Activated CD4-positive, alpha-beta memory T cell treated with anti-CD3 and anti-CD28 coated beads, Interleukin-2, amount 10 ng/mL, durations not matched to agents 7 days and 5 days (primary cell): ENCODE measurements at regions not wholly inside any gene's neighbourhood (a gene's known extent, or its start where the extent isn't known, plus 50 kb on each side); places are given as distances from the start of the nearest gene placed in this dataset.
"Not testable (repeated sequence)": the region's sequence is repeated elsewhere in the genome, so short reads cannot be mapped to it uniquely, and the experiment has no call there.

Experiments used
- CTCF ChIA-PET: fragments of 350-600 bp; sonication (Branson Sonifier 250); formaldehyde crosslinking; loops from one replicate; lab custom pipeline; 2021; ENCODE audit warnings: antibody characterized with exemption, inconsistent platforms; lab: Charles Lee
- POLR2A ChIA-PET: fragments of 350-600 bp; sonication (Branson Sonifier 250); formaldehyde crosslinking; loops from one replicate; lab custom pipeline; 2021; ENCODE audit warnings: antibody characterized with exemption; lab: Charles Lee
- DNase-seq: peaks from one replicate; pipeline ENCODE4 v3.0.0-alpha.2; 2020
- H3K27ac Mint-ChIP-seq: one replicate; pipeline ENCODE4 v1.8.0; 2021; ENCODE audit warnings: mild to moderate bottlenecking, mixed read lengths
- H3K27me3 Mint-ChIP-seq: one replicate; pipeline ENCODE4 v1.8.0; 2021; ENCODE audit warnings: mixed read lengths
- H3K36me3 Mint-ChIP-seq: one replicate; pipeline ENCODE4 v1.8.0; 2021; ENCODE audit warnings: low read depth, mixed read lengths
- H3K4me1 Mint-ChIP-seq: one replicate; pipeline ENCODE4 v1.8.0; 2021; ENCODE audit warnings: mixed read lengths
- H3K4me3 Mint-ChIP-seq: one replicate; pipeline ENCODE4 v1.8.0; 2021; ENCODE audit warnings: mild to moderate bottlenecking, mixed read lengths
- H3K9me3 Mint-ChIP-seq: one replicate; pipeline ENCODE4 v1.8.0; 2021; ENCODE audit warnings: mixed read lengths

DNA sequence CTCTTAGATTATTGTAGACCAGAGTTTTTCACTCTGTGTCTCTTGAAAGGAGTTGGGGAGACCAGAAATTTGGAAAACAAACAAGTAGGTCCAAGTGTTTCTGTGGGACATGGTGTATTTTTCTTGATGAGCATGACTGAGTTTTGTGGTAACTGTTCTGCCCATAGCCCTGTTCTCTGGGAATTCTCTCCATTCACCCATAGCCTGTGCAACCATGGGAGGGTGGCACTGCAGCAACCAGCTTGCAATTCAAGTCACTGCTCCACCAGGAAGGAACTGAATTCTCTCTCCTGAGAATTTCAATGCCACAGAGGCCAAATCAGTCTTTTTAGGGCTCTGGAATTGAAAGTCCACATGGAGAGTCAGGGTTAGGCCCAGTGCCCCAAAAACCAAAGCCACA is 475.3 kb upstream of the TRPC7 start:
- Mint-ChIP-seq H3K9me3 (no peaks in the 10 kb centered on the region), H3K4me3 (no peak overlapping the region), H3K27me3 (no peaks in the 10 kb centered on the region), H3K27ac (no peak overlapping the region), H3K36me3 (no peaks in the 10 kb centered on the region), H3K4me1 (no peaks in the 10 kb centered on the region)
- no peak for DNase-seq
- ChIA-PET CTCF (no interaction called here), POLR2A (no interaction called here)

GRCh38 chr5:136836093-136836492 is 470.7 kb upstream of the TRPC7 start:
- no peak overlapping the region for H3K27ac Mint-ChIP-seq
- POLR2A ChIA-PET = no interaction called here
- no peaks in the 10 kb centered on the region for H3K36me3 Mint-ChIP-seq
- CTCF ChIA-PET = no interaction called here
- no peaks in the 10 kb centered on the region for H3K27me3 Mint-ChIP-seq
- no peaks in the 10 kb centered on the region for H3K9me3 Mint-ChIP-seq
- no peaks in the 10 kb centered on the region for H3K4me1 Mint-ChIP-seq
- DNase-seq = no peak
- H3K4me3 Mint-ChIP-seq = no peak overlapping the region

- no peak for DNase-seq
- Mint-ChIP-seq H3K9me3 (no peaks in the 10 kb centered on the region), H3K4me3 (no peak overlapping the region), H3K36me3 (no peaks in the 10 kb centered on the region), H3K4me1 (no peaks in the 10 kb centered on the region), H3K27me3 (no peaks in the 10 kb centered on the region), H3K27ac (no peak overlapping the region)
- POLR2A ChIA-PET = no interaction called here
- CTCF ChIA-PET = no interaction called here
Measured at GRCh38 chr5:136820848-136821247, 455.5 kb upstream of the TRPC7 start.

GRCh38 chr5:136819526-136820302 is 454.4 kb upstream of the TRPC7 start:
- CTCF ChIA-PET = no interaction called here
- Mint-ChIP-seq H3K27ac (no peak overlapping the region), H3K4me1 (no peaks in the 10 kb centered on the region), H3K4me3 (no peak overlapping the region), H3K36me3 (no peaks in the 10 kb centered on the region), H3K9me3 (peaks cover 2% of the 10 kb centered on the region), H3K27me3 (no peaks in the 10 kb centered on the region)
- DNase-seq = no peak
- POLR2A ChIA-PET = no interaction called here

DNA sequence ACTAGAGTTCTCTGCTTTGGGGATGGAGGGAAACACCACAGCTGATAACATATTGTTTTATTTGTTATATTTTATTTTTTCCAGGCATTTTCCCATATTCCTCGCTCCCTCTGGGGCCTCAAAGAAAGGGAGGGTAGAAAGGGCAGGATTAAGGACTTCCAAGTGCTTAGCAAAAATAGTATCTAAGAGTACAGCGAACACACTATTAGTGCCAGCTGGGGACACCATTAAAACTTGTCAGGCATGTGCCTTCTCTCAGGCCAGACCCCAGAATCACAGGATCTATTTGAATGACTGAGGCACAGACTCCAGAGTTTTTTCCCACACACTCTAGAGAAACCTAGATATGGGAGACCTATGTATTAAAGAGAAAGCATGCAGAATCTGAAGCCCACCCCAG is 451.0 kb upstream of the TRPC7 start:
- H3K27ac Mint-ChIP-seq = no peak overlapping the region
- H3K4me1 Mint-ChIP-seq = no peaks in the 10 kb centered on the region

GRCh38 chr5:136814619-136815378 is 449.5 kb upstream of the TRPC7 start:
- Mint-ChIP-seq H3K4me3 (no peak overlapping the region), H3K27ac (no peak overlapping the region), H3K36me3 (no peaks in the 10 kb centered on the region), H3K4me1 (no peaks in the 10 kb centered on the region), H3K9me3 (peaks cover 2% of the 10 kb centered on the region), H3K27me3 (no peaks in the 10 kb centered on the region)
- DNase-seq = no peak
- ChIA-PET POLR2A (interaction anchor here (0.6 kb wide), 1 partner anchor 16 kb away, joined by 3 read pairs; no protein-coding TSS in a partner anchor), CTCF (no interaction called here)

More for the DNA sequence above, 451.0 kb upstream of the TRPC7 start:
- ChIA-PET CTCF (no interaction called here), POLR2A (no interaction called here)
- peaks cover 2% of the 10 kb centered on the region for H3K9me3 Mint-ChIP-seq
- H3K27me3 Mint-ChIP-seq = no peaks in the 10 kb centered on the region
- no peak for DNase-seq
- no peak overlapping the region for H3K4me3 Mint-ChIP-seq
- H3K36me3 Mint-ChIP-seq = no peaks in the 10 kb centered on the region

DNA sequence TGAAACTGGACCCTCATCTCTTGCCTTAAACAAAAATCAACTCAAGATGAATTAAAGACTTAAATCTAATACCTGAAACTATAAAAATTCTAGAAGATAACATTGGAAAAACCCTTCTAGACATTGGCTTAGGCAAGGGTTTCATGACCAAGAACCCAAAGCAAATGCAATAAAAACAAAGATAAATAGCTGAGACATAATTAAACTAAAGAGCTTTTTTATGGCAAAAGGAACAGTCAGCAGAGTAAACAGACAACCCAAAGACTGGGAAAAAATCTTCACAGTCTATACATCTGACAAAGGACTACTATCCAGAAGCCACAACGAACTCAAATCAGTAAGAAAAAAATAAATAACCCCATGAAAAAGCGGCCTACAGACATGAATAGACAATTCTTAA is 446.9 kb upstream of the TRPC7 start:
- CTCF ChIA-PET, POLR2A ChIA-PET, H3K4me3 Mint-ChIP-seq, H3K4me1 Mint-ChIP-seq, H3K27ac Mint-ChIP-seq, H3K27me3 Mint-ChIP-seq, H3K9me3 Mint-ChIP-seq, DNase-seq, H3K36me3 Mint-ChIP-seq: not testable (repeated sequence)

DNA sequence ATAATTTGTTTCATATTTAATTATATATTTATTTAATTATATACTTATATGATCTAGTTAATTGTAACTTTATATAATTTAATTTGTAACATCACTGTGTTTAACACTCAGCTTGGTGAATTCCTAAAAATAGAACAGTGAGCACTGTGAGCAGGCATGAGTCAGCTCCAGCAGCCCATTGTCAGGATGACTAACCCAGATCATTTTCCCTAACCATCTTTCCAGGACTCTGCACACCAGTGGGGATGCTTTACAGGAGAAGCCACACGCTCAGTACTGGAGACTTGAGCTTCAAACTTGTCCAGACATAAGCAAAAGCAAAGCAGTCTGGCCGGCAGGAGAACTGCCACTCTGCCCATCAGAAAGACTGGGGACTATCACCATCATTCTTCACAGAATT is 446.2 kb upstream of the TRPC7 start:
- POLR2A ChIA-PET = no interaction called here
- H3K36me3 Mint-ChIP-seq = no peaks in the 10 kb centered on the region
- H3K4me3 Mint-ChIP-seq = no peak overlapping the region
- no peaks in the 10 kb centered on the region for H3K4me1 Mint-ChIP-seq
- CTCF ChIA-PET = no interaction called here
- H3K27me3 Mint-ChIP-seq = no peaks in the 10 kb centered on the region
- H3K9me3 Mint-ChIP-seq = peaks cover 2% of the 10 kb centered on the region
- no peak overlapping the region for H3K27ac Mint-ChIP-seq
- no peak for DNase-seq

DNA sequence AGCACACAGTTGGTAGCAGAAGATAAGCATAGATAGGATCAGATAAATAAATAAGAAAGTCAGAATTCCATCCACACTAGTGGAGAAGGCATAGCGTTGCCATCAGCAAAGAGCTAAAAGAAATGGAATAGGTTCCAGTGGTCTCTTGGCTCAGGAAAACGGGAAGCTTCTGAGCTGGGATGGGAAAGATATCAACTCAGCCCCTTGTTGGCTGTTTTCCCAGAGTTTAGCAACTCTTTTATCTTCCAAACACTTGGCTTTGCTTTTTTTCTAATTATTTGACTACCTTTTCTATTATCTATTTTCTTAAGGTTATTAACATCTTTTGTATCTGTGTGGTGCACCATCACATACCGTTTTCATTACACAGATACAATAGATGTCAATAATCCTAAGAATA is 445.7 kb upstream of the TRPC7 start:
- no peak for DNase-seq
- H3K9me3 Mint-ChIP-seq = peaks cover 2% of the 10 kb centered on the region
- no peak overlapping the region for H3K4me3 Mint-ChIP-seq
- H3K36me3 Mint-ChIP-seq = no peaks in the 10 kb centered on the region
- ChIA-PET POLR2A (no interaction called here), CTCF (no interaction called here)
- H3K27me3 Mint-ChIP-seq = no peaks in the 10 kb centered on the region
- no peaks in the 10 kb centered on the region for H3K4me1 Mint-ChIP-seq
- no peak overlapping the region for H3K27ac Mint-ChIP-seq

DNA sequence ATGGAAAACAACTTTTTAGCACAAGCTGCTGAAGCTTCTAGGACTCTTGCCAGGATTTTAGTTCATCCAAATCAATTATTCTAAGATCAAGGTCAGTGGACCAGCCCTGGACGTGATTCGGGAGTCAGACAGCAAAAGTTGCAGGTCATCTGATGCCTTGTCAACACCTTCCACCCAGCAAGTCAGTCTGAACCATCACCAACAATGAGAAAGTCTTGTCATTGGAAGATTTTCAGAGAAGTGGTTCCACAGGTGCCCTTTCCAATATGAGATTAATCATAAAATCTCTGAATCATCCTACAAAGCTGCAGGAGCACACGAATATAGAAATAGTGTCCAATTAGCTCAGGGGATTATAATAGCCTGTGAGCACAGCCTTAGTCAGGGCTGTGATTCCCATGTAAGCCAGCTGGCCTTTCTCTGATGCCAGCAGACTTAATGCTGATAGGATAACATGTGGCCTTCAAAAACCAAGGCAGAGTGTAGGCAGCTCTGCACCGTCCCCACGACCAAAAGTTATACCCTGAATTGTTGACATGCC is 445.0 kb upstream of the TRPC7 start:
- H3K36me3 Mint-ChIP-seq = no peaks in the 10 kb centered on the region
- H3K27ac Mint-ChIP-seq = no peak overlapping the region
- DNase-seq = no peak
- H3K9me3 Mint-ChIP-seq = peaks cover 2% of the 10 kb centered on the region
- POLR2A ChIA-PET = no interaction called here
- no peaks in the 10 kb centered on the region for H3K27me3 Mint-ChIP-seq
- CTCF ChIA-PET = no interaction called here
- no peak overlapping the region for H3K4me3 Mint-ChIP-seq
- no peaks in the 10 kb centered on the region for H3K4me1 Mint-ChIP-seq

DNA sequence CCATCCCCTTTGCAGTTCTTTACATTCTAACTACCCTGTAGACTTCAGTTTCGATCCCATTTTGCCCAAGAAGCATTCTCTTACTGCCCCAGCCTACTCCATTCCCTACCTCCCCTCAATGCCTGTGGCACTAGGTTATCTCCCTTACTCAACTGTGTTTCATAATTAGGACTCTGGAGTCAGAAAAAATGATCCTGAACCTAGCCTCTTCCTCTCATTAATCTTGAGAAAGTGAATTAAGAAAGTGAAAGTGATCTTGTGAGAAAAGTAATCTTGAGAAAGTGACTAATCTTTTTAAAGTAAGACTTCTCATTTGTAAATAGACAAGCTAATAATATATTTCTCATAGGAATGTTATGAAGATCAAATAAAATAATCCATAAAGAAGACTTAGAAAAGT is 444.0 kb upstream of the TRPC7 start:
- POLR2A ChIA-PET = no interaction called here

GRCh38 chr5:136808756-136809155 is 443.4 kb upstream of the TRPC7 start:
- no peaks in the 10 kb centered on the region for H3K4me1 Mint-ChIP-seq
- no peaks in the 10 kb centered on the region for H3K27me3 Mint-ChIP-seq
- no peaks in the 10 kb centered on the region for H3K36me3 Mint-ChIP-seq
- DNase-seq = no peak
- H3K4me3 Mint-ChIP-seq = no peak overlapping the region
- no peak overlapping the region for H3K27ac Mint-ChIP-seq
- POLR2A ChIA-PET = no interaction called here
- H3K9me3 Mint-ChIP-seq = no peaks in the 10 kb centered on the region
- CTCF ChIA-PET = no interaction called here

More for the DNA sequence above, 444.0 kb upstream of the TRPC7 start:
- Mint-ChIP-seq H3K27me3 (no peaks in the 10 kb centered on the region), H3K36me3 (no peaks in the 10 kb centered on the region), H3K9me3 (no peaks in the 10 kb centered on the region), H3K27ac (no peak overlapping the region), H3K4me1 (no peaks in the 10 kb centered on the region), H3K4me3 (no peak overlapping the region)
- CTCF ChIA-PET = no interaction called here
- no peak for DNase-seq

DNA sequence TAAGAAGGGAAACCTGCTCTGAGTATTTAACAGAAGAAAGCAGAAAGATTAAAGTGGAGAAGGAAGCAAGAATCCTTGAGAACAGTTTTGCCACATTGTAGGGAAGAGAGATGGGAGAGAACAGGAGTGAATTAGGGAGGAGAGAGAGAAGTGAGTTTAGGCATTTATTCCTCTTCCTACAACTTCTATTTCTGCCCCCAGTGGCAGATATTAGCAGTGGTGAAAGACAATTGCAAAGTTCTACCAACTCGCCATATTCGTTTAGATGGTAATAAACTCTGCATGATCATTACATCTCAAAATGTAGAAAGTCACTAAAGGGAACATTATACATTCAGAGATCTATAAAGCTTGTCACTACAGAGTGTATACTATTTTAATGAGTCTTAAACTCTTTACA is 440.1 kb upstream of the TRPC7 start:
- no peaks in the 10 kb centered on the region for H3K36me3 Mint-ChIP-seq
- no peak overlapping the region for H3K27ac Mint-ChIP-seq
- DNase-seq = no peak
- CTCF ChIA-PET = no interaction called here
- POLR2A ChIA-PET = no interaction called here
- no peaks in the 10 kb centered on the region for H3K27me3 Mint-ChIP-seq
- H3K9me3 Mint-ChIP-seq = no peaks in the 10 kb centered on the region
- H3K4me3 Mint-ChIP-seq = no peak overlapping the region
- H3K4me1 Mint-ChIP-seq = no peaks in the 10 kb centered on the region
